ENCODE measurements at regions not wholly inside any gene's neighbourhood (a gene's known extent, or its start where the extent isn't known, plus 50 kb on each side); places are given as distances from the start of the nearest gene placed in this dataset.
"Not testable (repeated sequence)": the region's sequence is repeated elsewhere in the genome, so short reads cannot be mapped to it uniquely, and the experiment has no call there.

- H3K27ac Mint-ChIP-seq, result no peak overlapping the region
- no peaks in the 10 kb centered on the region for H3K27me3 Mint-ChIP-seq
- H3K9me3 Mint-ChIP-seq, result peaks cover 14% of the 10 kb centered on the region
- H3K4me3 Mint-ChIP-seq, result no peak overlapping the region
- ChIA-PET CTCF (no interaction called here), POLR2A (no interaction called here)
- DNase-seq, result no peak
- no peaks in the 10 kb centered on the region for H3K4me1 Mint-ChIP-seq
- H3K36me3 Mint-ChIP-seq (ENCODE audit: low read depth), result no peaks in the 10 kb centered on the region
These were observed 1631.0 kb downstream of the CDH8 start for GRCh38 chr16:60405286-60405685.

GRCh38 chr16:60404401-60404800 lies 1631.8 kb downstream of the CDH8 start:
- H3K27me3 Mint-ChIP-seq, result no peaks in the 10 kb centered on the region
- no peaks in the 10 kb centered on the region for H3K4me1 Mint-ChIP-seq
- ChIA-PET POLR2A (no interaction called here), CTCF (no interaction called here)
- H3K27ac Mint-ChIP-seq, result no peak overlapping the region
- no peak overlapping the region for H3K4me3 Mint-ChIP-seq
- no peaks in the 10 kb centered on the region for H3K36me3 Mint-ChIP-seq (ENCODE audit: low read depth)
- peaks cover 14% of the 10 kb centered on the region for H3K9me3 Mint-ChIP-seq
- no peak for DNase-seq

- H3K4me3 Mint-ChIP-seq; POLR2A ChIA-PET; H3K36me3 Mint-ChIP-seq (ENCODE audit: low read depth): not testable (repeated sequence)
These were observed 1633.3 kb downstream of the CDH8 start for GRCh38 chr16:60402941-60403340.

GRCh38 chr16:60392380-60392779 lies 1643.9 kb downstream of the CDH8 start:
- ChIA-PET CTCF (no interaction called here), POLR2A (no interaction called here)
- no peak for DNase-seq
- Mint-ChIP-seq H3K4me1 (no peaks in the 10 kb centered on the region), H3K36me3 (ENCODE audit: low read depth) (no peaks in the 10 kb centered on the region), H3K4me3 (no peak overlapping the region), H3K9me3 (peaks cover 28% of the 10 kb centered on the region), H3K27me3 (no peaks in the 10 kb centered on the region), H3K27ac (no peak overlapping the region)

More at GRCh38 chr16:60402941-60403340, 1633.3 kb downstream of the CDH8 start:
- H3K27ac Mint-ChIP-seq, H3K27me3 Mint-ChIP-seq, H3K4me1 Mint-ChIP-seq, CTCF ChIA-PET, DNase-seq: not testable (repeated sequence)
- peaks cover 14% of the 10 kb centered on the region for H3K9me3 Mint-ChIP-seq

GRCh38 chr16:60371591-60371990 lies 1637.5 kb upstream of the GOT2 start:
- Mint-ChIP-seq H3K4me3 (no peak overlapping the region), H3K9me3 (peaks cover 23% of the 10 kb centered on the region), H3K36me3 (ENCODE audit: low read depth) (no peaks in the 10 kb centered on the region), H3K4me1 (no peaks in the 10 kb centered on the region), H3K27me3 (no peaks in the 10 kb centered on the region), H3K27ac (no peak overlapping the region)
- ChIA-PET POLR2A (no interaction called here), CTCF (no interaction called here)
- no peak for DNase-seq

- peaks cover 8% of the 10 kb centered on the region for H3K9me3 Mint-ChIP-seq
- H3K36me3 Mint-ChIP-seq (ENCODE audit: low read depth), result no peaks in the 10 kb centered on the region
- no peaks in the 10 kb centered on the region for H3K27me3 Mint-ChIP-seq
- no peak for DNase-seq
- ChIA-PET POLR2A (no interaction called here), CTCF (no interaction called here)
- no peaks in the 10 kb centered on the region for H3K4me1 Mint-ChIP-seq
- no peak overlapping the region for H3K27ac Mint-ChIP-seq
- H3K4me3 Mint-ChIP-seq, result no peak overlapping the region
These were observed 1633.6 kb upstream of the GOT2 start for GRCh38 chr16:60367739-60368138.

- DNase-seq, result no peak
- no peaks in the 10 kb centered on the region for H3K36me3 Mint-ChIP-seq (ENCODE audit: low read depth)
- ChIA-PET CTCF (no interaction called here), POLR2A (no interaction called here)
- H3K4me1 Mint-ChIP-seq, result no peaks in the 10 kb centered on the region
- H3K9me3 Mint-ChIP-seq, result peaks cover 4% of the 10 kb centered on the region
- no peaks in the 10 kb centered on the region for H3K27me3 Mint-ChIP-seq
- H3K4me3 Mint-ChIP-seq, result no peak overlapping the region
- H3K27ac Mint-ChIP-seq, result no peak overlapping the region
These were observed 1629.5 kb upstream of the GOT2 start for GRCh38 chr16:60363566-60363965.

GRCh38 chr16:60359866-60360265 lies 1625.8 kb upstream of the GOT2 start:
- CTCF ChIA-PET; H3K27me3 Mint-ChIP-seq; H3K27ac Mint-ChIP-seq; H3K4me3 Mint-ChIP-seq; H3K4me1 Mint-ChIP-seq; POLR2A ChIA-PET; H3K36me3 Mint-ChIP-seq (ENCODE audit: low read depth); DNase-seq: not testable (repeated sequence)
- peaks cover 11% of the 10 kb centered on the region for H3K9me3 Mint-ChIP-seq

GRCh38 chr16:60359412-60359811 lies 1625.3 kb upstream of the GOT2 start:
- H3K27me3 Mint-ChIP-seq; H3K4me1 Mint-ChIP-seq; POLR2A ChIA-PET; CTCF ChIA-PET; H3K36me3 Mint-ChIP-seq (ENCODE audit: low read depth); DNase-seq; H3K27ac Mint-ChIP-seq; H3K4me3 Mint-ChIP-seq: not testable (repeated sequence)
- peaks cover 11% of the 10 kb centered on the region for H3K9me3 Mint-ChIP-seq

GRCh38 chr16:60357876-60358522 lies 1623.9 kb upstream of the GOT2 start:
- H3K27ac Mint-ChIP-seq; H3K4me3 Mint-ChIP-seq; H3K36me3 Mint-ChIP-seq (ENCODE audit: low read depth); CTCF ChIA-PET; H3K27me3 Mint-ChIP-seq; DNase-seq; H3K4me1 Mint-ChIP-seq; POLR2A ChIA-PET: not testable (repeated sequence)
- peaks cover 11% of the 10 kb centered on the region for H3K9me3 Mint-ChIP-seq

- POLR2A ChIA-PET, result no interaction called here
- Mint-ChIP-seq H3K27ac (no peak overlapping the region), H3K36me3 (ENCODE audit: low read depth) (no peaks in the 10 kb centered on the region), H3K27me3 (no peaks in the 10 kb centered on the region), H3K4me3 (no peak overlapping the region), H3K4me1 (no peaks in the 10 kb centered on the region), H3K9me3 (peaks cover 14% of the 10 kb centered on the region)
- no peak for DNase-seq
- CTCF ChIA-PET, result no interaction called here
These were observed 1612.1 kb upstream of the GOT2 start for GRCh38 chr16:60346256-60346655.

- H3K4me1 Mint-ChIP-seq, result no peaks in the 10 kb centered on the region
- no peak overlapping the region for H3K4me3 Mint-ChIP-seq
- H3K9me3 Mint-ChIP-seq, result peaks cover 14% of the 10 kb centered on the region
- H3K36me3 Mint-ChIP-seq (ENCODE audit: low read depth), result no peaks in the 10 kb centered on the region
- no peak overlapping the region for H3K27ac Mint-ChIP-seq
- no peaks in the 10 kb centered on the region for H3K27me3 Mint-ChIP-seq
- DNase-seq, result no peak
- POLR2A ChIA-PET, result no interaction called here
- CTCF ChIA-PET, result no interaction called here
These were observed 1603.6 kb upstream of the GOT2 start for GRCh38 chr16:60337671-60338070.

- CTCF ChIA-PET, result no interaction called here
- no peak for DNase-seq
- no peaks in the 10 kb centered on the region for H3K36me3 Mint-ChIP-seq (ENCODE audit: low read depth)
- POLR2A ChIA-PET, result no interaction called here
- H3K9me3 Mint-ChIP-seq, result peaks cover 15% of the 10 kb centered on the region
- H3K4me1 Mint-ChIP-seq, result no peaks in the 10 kb centered on the region
- no peak overlapping the region for H3K27ac Mint-ChIP-seq
- H3K4me3 Mint-ChIP-seq, result no peak overlapping the region
- H3K27me3 Mint-ChIP-seq, result no peaks in the 10 kb centered on the region
These were observed 1597.1 kb upstream of the GOT2 start for GRCh38 chr16:60331168-60331567.

GRCh38 chr16:60329108-60329507 lies 1595.0 kb upstream of the GOT2 start:
- Mint-ChIP-seq H3K36me3 (ENCODE audit: low read depth) (no peaks in the 10 kb centered on the region), H3K4me1 (no peaks in the 10 kb centered on the region), H3K27me3 (no peaks in the 10 kb centered on the region), H3K27ac (no peak overlapping the region), H3K4me3 (no peak overlapping the region), H3K9me3 (peaks cover 13% of the 10 kb centered on the region)
- ChIA-PET CTCF (no interaction called here), POLR2A (no interaction called here)
- no peak for DNase-seq

GRCh38 chr16:60328152-60328551 lies 1594.0 kb upstream of the GOT2 start:
- H3K9me3 Mint-ChIP-seq, result peaks cover 15% of the 10 kb centered on the region
- POLR2A ChIA-PET, result no interaction called here
- no peak for DNase-seq
- H3K4me1 Mint-ChIP-seq, result no peaks in the 10 kb centered on the region
- no peaks in the 10 kb centered on the region for H3K36me3 Mint-ChIP-seq (ENCODE audit: low read depth)
- H3K27me3 Mint-ChIP-seq, result no peaks in the 10 kb centered on the region
- no peak overlapping the region for H3K27ac Mint-ChIP-seq
- H3K4me3 Mint-ChIP-seq, result no peak overlapping the region
- CTCF ChIA-PET, result no interaction called here

Data from activated CD4-positive, alpha-beta memory T cell treated with anti-CD3 and anti-CD28 coated beads, Interleukin-2, amount 10 ng/mL, durations not matched to agents 7 days and 5 days (primary cell).